WTC11 (cell line): ENCODE measurements at regions not wholly inside any gene's neighbourhood (a gene's known extent, or its start where the extent isn't known, plus 50 kb on each side); places are given as distances from the start of the nearest gene placed in this dataset.

Experiments used
- ATAC-seq: fragments of 200-7000 bp; cut with Tn5 transposase; 2 replicates; pipeline ENCODE4 v1.10.0; 2021; ENCODE audit warnings: mild to moderate bottlenecking, moderate library complexity
- CTCF ChIA-PET: fragments of 300-600 bp; sonication (Branson Sonifier 250); formaldehyde crosslinking; loops from one replicate; lab custom pipeline; 2021; ENCODE audit warnings: antibody characterized with exemption; lab: Charles Lee
- POLR2A ChIA-PET: fragments of 350-600 bp; sonication (Branson Sonifier 250); formaldehyde crosslinking; loops from one replicate; lab custom pipeline; 2021; ENCODE audit warnings: antibody characterized with exemption; lab: Charles Lee
- DNase-seq: peaks from one replicate; pipeline ENCODE4 v3.0.0; 2021; ENCODE audit warnings: low spot score
- H3K27ac Mint-ChIP-seq: 2 replicates; pipeline ENCODE4 v1.8.0; 2021; ENCODE audit warnings: mixed read lengths
- H3K27me3 Mint-ChIP-seq: 2 replicates; pipeline ENCODE4 v1.8.0; 2021; ENCODE audit warnings: low read depth, mild to moderate bottlenecking, moderate library complexity, mixed read lengths
- H3K36me3 Mint-ChIP-seq: 2 replicates; pipeline ENCODE4 v1.8.0; 2021; ENCODE audit warnings: mixed read lengths
- H3K4me1 Mint-ChIP-seq: 2 replicates; pipeline ENCODE4 v1.8.0; 2022; ENCODE audit warnings: mixed read lengths
- H3K4me3 Mint-ChIP-seq: 2 replicates; pipeline ENCODE4 v1.8.0; 2021; ENCODE audit warnings: mild to moderate bottlenecking, moderate library complexity, mixed read lengths
- H3K9me3 Mint-ChIP-seq: 2 replicates; pipeline ENCODE4 v1.8.0; 2021; ENCODE audit warnings: mixed read lengths
- ATF6 ChIP-seq: sonication (generic); formaldehyde crosslinking; IDR thresholded peaks from 2 replicates; pipeline ENCODE4 v1.8.1; 2023; ENCODE audit warnings: mild to moderate bottlenecking, missing genetic modification reagents
- E2F1 ChIP-seq: sonication (generic); formaldehyde crosslinking; IDR thresholded peaks from 2 replicates; pipeline ENCODE4 v1.8.0; 2022; ENCODE audit warnings: mild to moderate bottlenecking, missing genetic modification reagents
- EMX1 ChIP-seq: fragments of 250-450 bp; sonication (Bioruptor Pico); IDR thresholded peaks from 2 replicates; pipeline ENCODE4 v1.8.0; 2021; ENCODE audit warnings: mild to moderate bottlenecking
- ETV6 ChIP-seq: sonication (generic); formaldehyde crosslinking; IDR thresholded peaks from 2 replicates; pipeline ENCODE4 v1.8.1; 2022; ENCODE audit warnings: mild to moderate bottlenecking, missing genetic modification reagents
- GTF2I ChIP-seq: fragments of 250-450 bp; sonication (Bioruptor Pico); conservative IDR thresholded peaks from 2 replicates; pipeline ENCODE4 v1.4.0; 2021; ENCODE audit warnings: mild to moderate bottlenecking
- JAZF1 ChIP-seq: fragments of 250-450 bp; sonication (Bioruptor Pico); IDR thresholded peaks from 2 replicates; pipeline ENCODE4 v1.9.0; 2021; ENCODE audit warnings: moderate library complexity, mild to moderate bottlenecking, inconsistent platforms
- MAX ChIP-seq: sonication (generic); formaldehyde crosslinking; IDR thresholded peaks from 2 replicates; pipeline ENCODE4 v1.8.0; 2022; ENCODE audit warnings: mild to moderate bottlenecking, missing genetic modification reagents
- NFATC4 ChIP-seq: fragments of 250-450 bp; sonication (Bioruptor Pico); IDR thresholded peaks from 2 replicates; pipeline ENCODE4 v1.9.0; 2021; ENCODE audit warnings: mild to moderate bottlenecking
- NFE2L1 ChIP-seq: sonication (generic); formaldehyde crosslinking; IDR thresholded peaks from 2 replicates; pipeline ENCODE4 v1.8.1; 2023; ENCODE audit warnings: missing genetic modification reagents
- NR1H2 ChIP-seq: sonication (generic); formaldehyde crosslinking; IDR thresholded peaks from 2 replicates; pipeline ENCODE4 v1.9.0; 2021; ENCODE audit warnings: mild to moderate bottlenecking, moderate library complexity, missing genetic modification reagents
- PRDM15 ChIP-seq: sonication (generic); formaldehyde crosslinking; IDR thresholded peaks from 2 replicates; pipeline ENCODE4 v1.8.0; 2022; ENCODE audit warnings: missing genetic modification reagents
- RORB ChIP-seq: fragments of 250-450 bp; sonication (Bioruptor Pico); IDR thresholded peaks from 2 replicates; pipeline ENCODE4 v1.9.0; 2021; ENCODE audit warnings: mild to moderate bottlenecking
- TP53 ChIP-seq: sonication (generic); formaldehyde crosslinking; IDR thresholded peaks from 2 replicates; pipeline ENCODE4 v1.8.1; 2023; ENCODE audit warnings: mild to moderate bottlenecking, missing genetic modification reagents
- ZMAT4 ChIP-seq: fragments of 250-450 bp; sonication (Bioruptor Pico); IDR thresholded peaks from 2 replicates; pipeline ENCODE4 v1.9.0; 2021; ENCODE audit warnings: mild to moderate bottlenecking
- ZNF121 ChIP-seq: sonication (generic); formaldehyde crosslinking; IDR thresholded peaks from 2 replicates; pipeline ENCODE4 v1.8.0; 2023; ENCODE audit warnings: missing genetic modification reagents
- ZNF425 ChIP-seq: fragments of 250-450 bp; sonication (Bioruptor Pico); conservative IDR thresholded peaks from 2 replicates; pipeline ENCODE4 v1.9.0; 2021; ENCODE audit warnings: mild to moderate bottlenecking
- ZSCAN18 ChIP-seq: fragments of 250-450 bp; sonication (Bioruptor Pico); IDR thresholded peaks from 2 replicates; pipeline ENCODE4 v2.1.2; 2022; ENCODE audit warnings: mild to moderate bottlenecking, moderate library complexity

- Mint-ChIP-seq H3K4me1 (peaks cover 23% of the 10 kb centered on the region), H3K4me3 (no peak overlapping the region), H3K36me3 (no peaks in the 10 kb centered on the region), H3K9me3 (no peaks in the 10 kb centered on the region), H3K27ac (no peak overlapping the region), H3K27me3 (peaks cover 14% of the 10 kb centered on the region)
- ATAC-seq (no peak), DNase-seq (no peak)
- CTCF ChIA-PET: no interaction called here
- TF ChIP-seq GTF2I (CRISPR knock-in tag) (no peak), MAX (no peak), NFATC4 (CRISPR knock-in tag) (no peak), EMX1 (CRISPR knock-in tag) (no peak), E2F1 (CRISPR knock-in tag) (no peak), ZNF121 (CRISPR knock-in tag) (no peak), ETV6 (CRISPR knock-in tag) (no peak), NR1H2 (no peak), PRDM15 (CRISPR knock-in tag) (no peak), RORB (CRISPR knock-in tag) (no peak), TP53 (CRISPR knock-in tag) (no peak), ZMAT4 (CRISPR knock-in tag) (no peak), NFE2L1 (CRISPR knock-in tag) (no peak), ZSCAN18 (CRISPR knock-in tag) (no peak), JAZF1 (no peak), ZNF425 (CRISPR knock-in tag) (no peak), ATF6 (CRISPR knock-in tag) (no peak)
- POLR2A ChIA-PET: no interaction called here
Measured at GRCh38 chr18:37637478-37637850, 71.9 kb upstream of the CELF4 start.
